Renal cortical epithelial cell (primary cell): ENCODE measurements at regions not wholly inside any gene's neighbourhood (a gene's known extent, or its start where the extent isn't known, plus 50 kb on each side); places are given as distances from the start of the nearest gene placed in this dataset.
"Not testable (repeated sequence)": the region's sequence is repeated elsewhere in the genome, so short reads cannot be mapped to it uniquely, and the experiment has no call there.

Experiments
- DNase-seq: peaks from one replicate; pipeline ENCODE4 v3.0.0-alpha.2; 2011; ENCODE audit warnings: low read depth

GRCh38 chr9:107577140-107577776 lies 87.7 kb upstream of the KLF4 start:
- no peak for DNase-seq

GRCh38 chr9:107571148-107571547 lies 81.6 kb upstream of the KLF4 start:
- DNase-seq = no peak

- peak; percentile 31 for DNase-seq
Measured at GRCh38 chr9:107569174-107569573, 79.6 kb upstream of the KLF4 start.

- not testable (repeated sequence) for DNase-seq
Measured at GRCh38 chr9:107568406-107568805, 78.8 kb upstream of the KLF4 start.

GRCh38 chr9:107567462-107567861 lies 77.9 kb upstream of the KLF4 start:
- no peak for DNase-seq

GRCh38 chr9:107566611-107567061 lies 77.1 kb upstream of the KLF4 start:
- DNase-seq = no peak

GRCh38 chr9:107562798-107563197 lies 73.2 kb upstream of the KLF4 start:
- DNase-seq = no peak

GRCh38 chr9:107559494-107560086 lies 70.0 kb upstream of the KLF4 start:
- DNase-seq = no peak

- DNase-seq = peak; percentile 30
Measured at GRCh38 chr9:107557236-107557990, 67.8 kb upstream of the KLF4 start.

- no peak for DNase-seq
Measured at GRCh38 chr9:107554636-107555035, 65.1 kb upstream of the KLF4 start.

GRCh38 chr9:107548298-107549142 lies 59.0 kb upstream of the KLF4 start:
- DNase-seq = peak; percentile 92

GRCh38 chr9:107547772-107548297 lies 58.3 kb upstream of the KLF4 start:
- DNase-seq = no peak

- DNase-seq = no peak
Measured at GRCh38 chr9:107547303-107547702, 57.7 kb upstream of the KLF4 start.

GRCh38 chr9:107546859-107547258 lies 57.3 kb upstream of the KLF4 start:
- peak; percentile 21 for DNase-seq

- DNase-seq = no peak
Measured at GRCh38 chr9:107545036-107545435, 55.5 kb upstream of the KLF4 start.

GRCh38 chr9:107542411-107543157 lies 53.0 kb upstream of the KLF4 start:
- no peak for DNase-seq

GRCh38 chr9:107541523-107541922 lies 52.0 kb upstream of the KLF4 start:
- DNase-seq = no peak

- no peak for DNase-seq
Measured at GRCh38 chr9:107540164-107540561, 50.6 kb upstream of the KLF4 start.

GRCh38 chr9:107539427-107540163 lies 50.0 kb upstream of the KLF4 start:
- DNase-seq = no peak
